ENCODE measurements at regions not wholly inside any gene's neighbourhood (a gene's known extent, or its start where the extent isn't known, plus 50 kb on each side); places are given as distances from the start of the nearest gene placed in this dataset.

GRCh38 chr12:16472631-16473030 is 125.2 kb downstream of the MGST1 start:
- Histone ChIP-seq H4K20me1 (ENCODE audit: insufficient read depth, low read length) (no peaks in the 10 kb centered on the region), H3K79me2 (ENCODE audit: insufficient read depth, low read length) (no peaks in the 10 kb centered on the region), H2AFZ (ENCODE audit: low read length) (no peak overlapping the region), H3K9me3 (ENCODE audit: low read length) (no peaks in the 10 kb centered on the region), H3K4me1 (ENCODE audit: insufficient read depth, low read length) (no peaks in the 10 kb centered on the region), H3K4me2 (ENCODE audit: low read depth, low read length) (no peak overlapping the region), H3K36me3 (replicated peaks in 1 of 2; ENCODE audit: control insufficient read depth in 1 of 2, insufficient read depth in 2 of 2, low read length in 2 of 2) (no peaks in the 10 kb centered on the region), H3K4me3 (replicated peaks in 1 of 3; ENCODE audit: insufficient read depth in 1 of 3, low read depth in 2 of 3, low read length in 3 of 3) (no peak overlapping the region), H3K27me3 (ENCODE audit: control insufficient read depth in 1 of 2, insufficient read depth in 2 of 2, low read length in 2 of 2) (no peaks in the 10 kb centered on the region), H3K27ac (ENCODE audit: extremely low read length, insufficient read depth, low read length) (no peak overlapping the region), H3K9ac (ENCODE audit: insufficient read depth, low read depth, low read length) (no peak overlapping the region)
- in situ Hi-C loops (cut with HindIII; ENCODE audit: extremely low pct_ligation_motif_present, low pct_unique_long_range_greater_than_20kb), result no loop called here
- ChIA-PET CTCF (ENCODE audit: low intra/inter-chr PET ratio, low total read pairs) (no interaction called here), POLR2A (no interaction called here)
- DNase-seq (ENCODE audit: low spot score) (no peak), FAIRE-seq (no peak), ATAC-seq (no peak)
- TF ChIP-seq CBX2 (IDR thresholded peaks at IDR 0.05; ENCODE audit: low read depth, low read length), result no peak
- TF ChIP-seq CBX2 (CRISPR knock-in tag; IDR thresholded peaks at IDR 0.05; ENCODE audit: low read depth), result no peak
- no peak for TF ChIP-seq ZNF513 (CRISPR knock-in tag; conservative IDR thresholded peaks at IDR 0.05)
- no peak for TF ChIP-seq ZNF282 (IDR thresholded peaks at IDR 0.05; ENCODE audit: partially characterized antibody)
- no peak for TF ChIP-seq HNF1A (IDR thresholded peaks at IDR 0.05; ENCODE audit: low read depth)
- TF ChIP-seq HNF1A (CRISPR knock-in tag; IDR thresholded peaks at IDR 0.05; ENCODE audit: borderline replicate concordance), result no peak
- TF ChIP-seq ZNF639 (CRISPR knock-in tag; conservative IDR thresholded peaks at IDR 0.05), result no peak
- TF ChIP-seq ZNF280B (CRISPR knock-in tag; IDR thresholded peaks at IDR 0.05; ENCODE audit: borderline replicate concordance), result no peak
- no peak for TF ChIP-seq FOXO1 (CRISPR knock-in tag; IDR thresholded peaks at IDR 0.05)
- TF ChIP-seq ZNF484 (CRISPR knock-in tag; IDR thresholded peaks at IDR 0.05; ENCODE audit: borderline replicate concordance, low read depth), result no peak
- intact Hi-C loops (cut with micrococcal nuclease; ENCODE audit: unreplicated experiment), result no loop called here
- no TSS peak for BruUV-seq (replicated peaks)
- WGBS (ENCODE audit: low lambda C conversion rate), result 64% methylated on average over 3 of the region's 3 CpGs

Data from HepG2 (cell line).